ENCODE measurements at regions not wholly inside any gene's neighbourhood (a gene's known extent, or its start where the extent isn't known, plus 50 kb on each side); places are given as distances from the start of the nearest gene placed in this dataset.

DNA sequence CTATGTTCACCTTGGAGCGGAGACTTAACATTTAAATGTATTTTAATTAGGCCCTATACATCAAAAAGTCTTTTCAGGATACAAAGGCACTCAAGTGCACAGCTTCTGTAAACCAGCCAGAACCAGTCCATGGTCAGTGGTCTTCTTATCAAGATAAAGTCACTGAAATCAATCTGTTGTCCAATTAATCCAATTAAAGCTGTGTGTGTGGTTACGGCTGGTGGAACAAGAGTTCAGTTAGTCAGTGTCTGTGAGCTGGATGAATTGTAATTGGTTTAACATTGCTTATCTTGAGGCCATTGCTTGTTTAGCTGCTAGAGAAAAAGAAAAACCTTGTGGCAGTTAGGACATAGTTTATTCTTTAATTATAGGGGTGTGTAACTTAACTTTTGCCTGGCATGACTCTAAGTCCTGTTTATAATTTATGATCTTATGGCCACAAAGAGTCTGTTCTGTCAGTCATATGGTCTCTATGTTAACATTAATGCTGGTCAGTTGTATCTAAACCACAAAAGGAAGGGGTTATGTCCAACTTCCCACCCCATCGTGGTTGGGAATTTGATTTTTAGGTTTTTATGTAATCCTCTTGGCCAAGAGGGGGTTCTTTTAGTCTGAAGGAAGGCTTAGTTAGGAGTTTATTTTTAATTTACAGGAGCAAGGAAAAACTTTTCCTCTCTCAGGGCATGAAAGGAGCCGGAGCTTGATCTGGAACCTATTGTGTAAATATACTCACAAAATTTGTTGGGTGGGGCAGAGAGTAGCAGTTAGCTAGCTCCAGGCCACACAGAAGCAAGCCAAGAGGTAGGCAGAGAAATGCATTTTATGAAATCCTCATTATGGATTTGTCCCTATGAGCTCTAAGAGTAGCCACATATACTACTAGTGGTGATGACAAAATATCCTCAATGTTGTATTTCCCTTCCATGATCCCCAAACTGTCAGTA, 665.7 kb upstream of the ACTRT1 start:
- DNase-seq (ENCODE audit: low spot score), result no peak
- TF ChIP-seq, protein P1, sequence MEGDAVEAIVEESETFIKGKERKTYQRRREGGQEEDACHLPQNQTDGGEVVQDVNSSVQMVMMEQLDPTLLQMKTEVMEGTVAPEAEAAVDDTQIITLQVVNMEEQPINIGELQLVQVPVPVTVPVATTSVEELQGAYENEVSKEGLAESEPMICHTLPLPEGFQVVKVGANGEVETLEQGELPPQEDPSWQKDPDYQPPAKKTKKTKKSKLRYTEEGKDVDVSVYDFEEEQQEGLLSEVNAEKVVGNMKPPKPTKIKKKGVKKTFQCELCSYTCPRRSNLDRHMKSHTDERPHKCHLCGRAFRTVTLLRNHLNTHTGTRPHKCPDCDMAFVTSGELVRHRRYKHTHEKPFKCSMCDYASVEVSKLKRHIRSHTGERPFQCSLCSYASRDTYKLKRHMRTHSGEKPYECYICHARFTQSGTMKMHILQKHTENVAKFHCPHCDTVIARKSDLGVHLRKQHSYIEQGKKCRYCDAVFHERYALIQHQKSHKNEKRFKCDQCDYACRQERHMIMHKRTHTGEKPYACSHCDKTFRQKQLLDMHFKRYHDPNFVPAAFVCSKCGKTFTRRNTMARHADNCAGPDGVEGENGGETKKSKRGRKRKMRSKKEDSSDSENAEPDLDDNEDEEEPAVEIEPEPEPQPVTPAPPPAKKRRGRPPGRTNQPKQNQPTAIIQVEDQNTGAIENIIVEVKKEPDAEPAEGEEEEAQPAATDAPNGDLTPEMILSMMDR (IDR thresholded peaks at IDR 0.05; ENCODE audit: borderline replicate concordance, control extremely low read depth, extremely low read depth, insufficient read depth, missing control alignments), result no peak
- in situ Hi-C loops (cut with MboI; ENCODE audit: low sequenced_read_pairs, unreplicated experiment), result no loop called here

DNA sequence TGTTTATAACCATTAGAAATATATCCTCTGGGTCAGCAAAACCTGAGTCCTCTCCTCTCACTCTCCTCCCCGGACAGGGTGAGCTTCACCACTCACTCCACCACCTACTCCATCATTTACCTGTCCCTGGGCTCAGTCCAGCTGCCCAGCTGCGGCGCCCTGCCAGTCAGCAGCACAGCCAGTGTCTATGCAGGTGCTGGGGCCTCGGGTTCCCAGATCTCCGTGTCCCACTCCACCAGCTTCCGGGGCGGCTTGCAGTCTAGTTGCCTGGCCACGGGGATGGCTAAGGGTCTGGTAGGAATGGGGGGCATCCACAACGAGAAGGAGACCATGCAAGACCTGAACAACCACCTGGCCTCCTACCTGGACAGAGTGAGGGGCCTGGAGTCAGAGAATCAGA, 662.2 kb upstream of the ACTRT1 start:
- DNase-seq (ENCODE audit: low spot score), result no peak
- TF ChIP-seq, protein P1 (IDR thresholded peaks at IDR 0.05; ENCODE audit: borderline replicate concordance, control extremely low read depth, extremely low read depth, insufficient read depth, missing control alignments), result no peak
- in situ Hi-C loops (cut with MboI; ENCODE audit: low sequenced_read_pairs, unreplicated experiment), result no loop called here

DNA sequence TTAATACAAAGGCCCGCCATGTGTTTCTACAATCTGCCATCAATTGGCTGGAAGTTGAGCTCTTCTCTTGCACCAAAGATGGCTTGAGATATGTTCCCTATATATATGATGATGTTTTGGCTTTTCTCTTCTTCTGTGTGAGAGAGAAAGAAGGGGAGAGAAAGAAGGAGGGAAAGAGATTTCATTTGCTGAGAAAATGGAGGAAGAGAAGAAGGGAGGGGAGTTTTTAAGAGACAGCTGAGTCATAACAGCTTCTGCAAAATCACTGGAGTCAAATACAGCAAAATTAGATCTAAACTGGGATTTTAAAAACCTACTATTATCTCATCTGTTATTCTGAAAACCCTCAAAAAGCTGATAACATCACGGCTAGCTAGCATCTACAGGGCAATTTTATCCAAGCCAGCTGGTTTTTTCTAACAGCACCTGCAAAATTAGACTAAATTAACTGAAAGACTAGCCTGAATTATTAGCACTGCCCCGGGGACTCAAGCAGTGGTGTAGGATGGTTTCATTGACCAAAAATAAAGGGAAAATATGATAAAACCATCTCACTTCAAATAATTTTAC, 647.6 kb upstream of the ACTRT1 start:
- TF ChIP-seq, protein P1 (IDR thresholded peaks at IDR 0.05; ENCODE audit: borderline replicate concordance, control extremely low read depth, extremely low read depth, insufficient read depth, missing control alignments), result no peak
- in situ Hi-C loops (cut with MboI; ENCODE audit: low sequenced_read_pairs, unreplicated experiment), result no loop called here

DNA sequence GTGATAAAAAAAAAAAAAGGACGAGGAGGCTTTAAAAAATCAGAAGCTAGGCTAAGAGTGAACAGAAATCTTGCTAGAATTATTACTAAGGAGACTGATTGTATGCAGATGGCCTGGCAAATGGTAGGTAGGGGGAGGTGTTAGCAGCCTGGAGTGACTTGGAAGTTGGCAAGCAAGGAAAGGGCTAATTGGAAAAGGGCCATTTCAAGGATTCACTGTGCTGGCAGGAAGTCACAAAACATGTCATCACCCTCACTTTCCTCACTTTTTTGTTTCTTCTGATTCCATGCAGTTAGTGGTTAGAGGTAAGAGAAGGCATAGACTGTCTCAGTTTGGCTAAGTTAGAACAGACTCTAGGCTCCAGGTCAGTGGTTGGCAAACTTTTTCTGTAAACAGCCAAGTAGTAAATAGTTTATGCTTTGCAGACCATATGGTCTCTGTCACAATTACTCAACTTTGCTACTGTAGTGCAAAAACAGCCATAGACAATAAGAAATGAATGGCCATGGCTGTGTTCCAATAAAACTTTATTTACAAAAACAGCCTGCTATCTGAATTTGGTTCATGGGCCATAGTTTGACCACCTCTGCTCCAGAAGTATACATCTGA, 646.5 kb upstream of the ACTRT1 start:
- TF ChIP-seq, protein P1 (IDR thresholded peaks at IDR 0.05; ENCODE audit: borderline replicate concordance, control extremely low read depth, extremely low read depth, insufficient read depth, missing control alignments), result no peak
- in situ Hi-C loops (cut with MboI; ENCODE audit: low sequenced_read_pairs, unreplicated experiment), result no loop called here
- no peak for DNase-seq (ENCODE audit: low spot score)

More for the DNA sequence above, 647.6 kb upstream of the ACTRT1 start:
- no peak for DNase-seq (ENCODE audit: low spot score)

DNA sequence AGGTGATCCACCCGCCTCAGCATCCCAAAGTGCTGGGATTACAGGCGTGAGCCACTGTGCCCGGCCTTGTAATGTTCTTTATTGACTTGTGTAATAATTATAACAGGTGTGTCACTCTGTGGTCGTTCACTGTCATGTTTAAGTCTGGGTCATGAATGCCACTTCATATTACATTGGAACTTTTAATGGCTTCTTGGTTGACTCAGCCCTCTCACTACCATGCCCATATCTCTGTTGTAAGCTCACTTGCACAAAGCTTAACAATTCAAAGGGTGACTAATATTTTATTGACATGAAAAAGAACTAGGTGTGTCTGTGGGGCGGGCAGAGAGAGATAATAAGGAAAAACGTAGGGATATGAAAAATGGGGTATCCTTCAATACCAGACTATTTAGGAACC, 639.7 kb upstream of the ACTRT1 start:
- TF ChIP-seq, protein P1 (IDR thresholded peaks at IDR 0.05; ENCODE audit: borderline replicate concordance, control extremely low read depth, extremely low read depth, insufficient read depth, missing control alignments), result no peak
- in situ Hi-C loops (cut with MboI; ENCODE audit: low sequenced_read_pairs, unreplicated experiment), result no loop called here
- no peak for DNase-seq (ENCODE audit: low spot score)

DNA sequence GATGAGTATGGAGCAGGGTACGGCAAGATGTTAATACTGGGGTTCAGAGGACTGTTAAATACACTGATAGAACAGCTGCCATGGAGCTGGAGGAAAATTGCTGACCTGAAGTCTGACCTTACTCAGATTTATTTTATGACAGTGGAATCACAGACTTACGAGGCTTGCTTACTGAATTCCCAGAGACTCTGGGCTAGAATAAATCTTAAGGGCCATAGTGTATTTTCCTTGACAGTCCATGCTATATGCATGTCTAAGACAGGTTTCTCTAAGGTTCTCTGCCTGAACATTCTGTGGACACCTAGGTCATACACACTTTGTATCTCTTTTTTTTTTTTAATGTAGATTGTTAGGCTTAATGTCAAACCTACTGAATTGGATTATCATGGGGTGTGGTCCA, 633.2 kb upstream of the ACTRT1 start:
- TF ChIP-seq, protein P1 (IDR thresholded peaks at IDR 0.05; ENCODE audit: borderline replicate concordance, control extremely low read depth, extremely low read depth, insufficient read depth, missing control alignments), result no peak
- DNase-seq (ENCODE audit: low spot score), result no peak
- in situ Hi-C loops (cut with MboI; ENCODE audit: low sequenced_read_pairs, unreplicated experiment), result no loop called here

Measured in GM13976 (cell line).